ENCODE measurements at regions not wholly inside any gene's neighbourhood (a gene's known extent, or its start where the extent isn't known, plus 50 kb on each side); places are given as distances from the start of the nearest gene placed in this dataset.

DNA sequence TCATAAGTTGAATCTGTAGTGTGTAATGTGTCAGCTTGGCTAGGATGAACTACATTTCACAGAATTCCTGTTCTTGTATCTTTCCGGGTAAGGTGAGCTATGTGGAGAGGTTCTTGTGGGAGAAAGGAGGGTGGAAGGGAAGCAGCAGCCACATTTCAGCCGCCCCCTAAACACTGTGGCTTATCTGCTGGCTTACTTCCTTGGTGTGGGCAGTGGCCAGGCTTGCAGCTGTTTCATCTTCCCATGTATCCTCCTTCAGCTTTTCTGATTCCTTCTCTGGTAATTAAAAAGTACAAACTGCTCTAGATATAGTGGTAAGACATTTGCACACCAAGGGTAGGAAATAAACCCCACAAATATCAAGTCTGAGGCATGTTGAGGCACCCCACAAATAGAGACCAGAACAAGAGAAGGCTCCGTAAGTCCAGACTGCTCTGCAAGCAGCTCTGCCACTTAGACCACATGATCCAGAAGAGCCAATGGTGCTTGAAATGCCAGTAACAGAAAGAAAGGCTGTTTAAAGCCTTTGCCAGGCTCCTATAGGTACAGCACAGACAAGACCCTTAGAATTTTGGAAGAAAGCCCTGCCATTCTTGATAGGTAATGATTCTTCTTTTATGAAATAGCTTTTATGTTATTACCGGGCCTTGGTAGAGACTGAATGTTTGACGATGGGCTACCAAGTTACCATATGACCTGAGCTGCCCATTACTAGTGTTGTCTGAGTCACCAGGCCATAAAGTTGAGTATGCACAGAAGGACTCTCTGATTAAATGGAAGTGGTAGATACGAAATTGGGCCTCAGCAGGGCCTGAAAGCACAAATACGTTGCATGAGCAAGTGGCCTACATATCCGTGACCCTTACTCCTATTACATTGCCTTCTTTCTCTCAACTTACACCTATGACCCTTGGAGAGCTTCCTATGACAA, 215.0 kb upstream of the SGK1 start:
- DNase-seq (ENCODE audit: low read depth, low spot score): no peak

DNA sequence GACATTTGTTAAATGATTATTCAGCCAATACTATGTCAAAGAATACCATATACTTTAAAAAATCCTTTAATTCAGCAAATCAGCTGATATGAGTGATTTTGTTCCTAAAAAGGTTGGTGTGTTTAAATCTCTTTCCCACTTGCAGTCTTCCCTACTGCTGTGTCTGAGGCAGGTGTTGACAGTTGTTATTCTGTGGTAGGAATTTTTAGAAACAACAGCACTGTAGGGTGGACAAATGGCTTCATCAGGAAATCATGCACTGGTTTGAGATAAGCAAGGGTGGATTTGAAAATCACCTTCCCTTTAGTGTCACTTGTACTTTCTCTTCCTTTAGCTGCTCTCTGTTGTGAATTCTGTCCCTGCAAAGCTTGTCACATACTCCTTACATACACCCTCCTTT, 213.7 kb upstream of the SGK1 start:
- DNase-seq (ENCODE audit: low read depth, low spot score): no peak

DNA sequence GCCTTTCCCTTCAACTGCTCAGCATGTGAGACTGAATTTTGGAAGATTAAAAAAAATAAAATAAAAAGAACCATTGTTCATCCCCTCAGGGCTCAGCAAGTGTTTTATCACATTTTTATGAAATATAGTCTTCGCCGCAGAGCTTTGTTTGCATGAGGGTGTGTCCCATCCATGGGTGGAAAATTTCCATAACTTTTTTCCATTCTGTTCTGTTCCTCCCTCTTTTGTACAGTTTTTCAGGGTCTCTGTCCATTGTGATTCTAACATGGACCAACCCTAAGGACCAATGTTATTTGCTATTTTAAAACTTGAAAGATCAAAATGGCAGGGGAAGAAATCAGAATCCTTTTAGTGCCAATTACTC, 213.3 kb upstream of the SGK1 start:
- DNase-seq (ENCODE audit: low read depth, low spot score): no peak

DNA sequence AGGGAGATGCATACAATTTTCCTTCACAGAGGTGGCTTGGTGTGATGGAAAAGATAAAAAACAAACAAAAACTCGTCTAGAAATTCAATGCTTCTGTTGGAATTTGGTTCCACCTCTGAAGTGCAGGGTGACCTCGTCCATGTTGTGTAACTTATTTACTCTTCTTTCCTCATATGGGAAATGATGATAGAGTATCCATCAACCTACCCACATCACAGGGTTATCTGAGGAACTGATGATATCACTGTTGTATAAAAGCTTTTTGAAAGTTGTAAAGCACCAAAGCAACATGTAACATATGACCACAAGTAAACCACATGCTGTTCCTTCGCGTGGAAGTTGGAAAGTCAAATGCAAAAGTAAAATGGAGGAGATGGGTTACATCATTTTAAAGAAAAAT, 212.0 kb upstream of the SGK1 start:
- DNase-seq (ENCODE audit: low read depth, low spot score): no peak

DNA sequence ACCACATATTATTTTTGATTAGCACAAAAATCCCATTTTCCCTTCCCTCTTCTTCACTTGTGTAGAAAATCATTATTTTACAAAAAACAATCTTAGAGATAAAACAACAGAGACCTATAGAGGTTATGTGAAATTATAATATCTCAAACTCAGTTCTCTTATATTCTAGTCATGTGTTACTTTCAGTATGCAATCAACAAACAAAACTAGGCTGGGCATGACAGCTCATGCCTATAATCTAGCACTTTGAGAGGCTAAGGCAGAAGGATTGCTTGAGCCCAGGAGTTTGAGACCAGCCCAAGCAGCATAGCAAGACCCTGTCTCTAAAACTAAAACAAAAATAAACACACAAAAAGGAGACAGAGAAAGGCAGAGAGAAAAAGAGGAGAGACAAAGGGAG, 211.4 kb upstream of the SGK1 start:
- no peak for DNase-seq (ENCODE audit: low read depth, low spot score)

DNA sequence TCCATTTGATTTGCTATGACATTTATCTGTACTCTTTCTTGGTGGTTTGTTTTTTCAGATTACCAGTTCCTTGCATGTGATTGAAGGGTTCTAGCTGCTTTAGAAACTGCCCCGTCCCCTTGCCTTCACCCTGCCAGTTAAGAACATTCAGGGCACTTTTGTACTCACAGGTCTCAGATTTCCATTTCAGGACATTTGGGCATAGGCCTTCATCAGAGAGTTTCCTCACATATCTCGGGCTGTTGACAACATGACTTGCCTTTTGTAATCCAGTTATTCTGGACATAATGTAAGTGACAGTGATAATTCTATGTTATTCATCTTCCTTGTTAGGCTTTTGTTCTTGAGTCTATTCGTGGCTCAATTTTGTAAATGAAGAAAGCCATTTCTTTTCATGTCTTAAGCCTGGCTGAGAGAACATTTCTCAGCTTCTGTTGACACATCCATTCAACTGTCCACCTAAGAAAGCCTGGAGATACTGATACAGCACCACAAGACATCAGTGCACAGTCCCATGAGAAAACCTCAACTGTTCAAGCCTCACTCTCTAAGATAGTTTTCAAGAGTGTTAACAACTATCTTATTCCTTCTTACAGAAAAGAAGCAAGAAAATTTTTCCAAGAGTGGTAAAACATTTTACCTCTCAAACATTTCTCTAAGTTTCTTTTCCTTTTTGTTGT, 209.3 kb upstream of the SGK1 start:
- DNase-seq (ENCODE audit: low read depth, low spot score): no peak

DNA sequence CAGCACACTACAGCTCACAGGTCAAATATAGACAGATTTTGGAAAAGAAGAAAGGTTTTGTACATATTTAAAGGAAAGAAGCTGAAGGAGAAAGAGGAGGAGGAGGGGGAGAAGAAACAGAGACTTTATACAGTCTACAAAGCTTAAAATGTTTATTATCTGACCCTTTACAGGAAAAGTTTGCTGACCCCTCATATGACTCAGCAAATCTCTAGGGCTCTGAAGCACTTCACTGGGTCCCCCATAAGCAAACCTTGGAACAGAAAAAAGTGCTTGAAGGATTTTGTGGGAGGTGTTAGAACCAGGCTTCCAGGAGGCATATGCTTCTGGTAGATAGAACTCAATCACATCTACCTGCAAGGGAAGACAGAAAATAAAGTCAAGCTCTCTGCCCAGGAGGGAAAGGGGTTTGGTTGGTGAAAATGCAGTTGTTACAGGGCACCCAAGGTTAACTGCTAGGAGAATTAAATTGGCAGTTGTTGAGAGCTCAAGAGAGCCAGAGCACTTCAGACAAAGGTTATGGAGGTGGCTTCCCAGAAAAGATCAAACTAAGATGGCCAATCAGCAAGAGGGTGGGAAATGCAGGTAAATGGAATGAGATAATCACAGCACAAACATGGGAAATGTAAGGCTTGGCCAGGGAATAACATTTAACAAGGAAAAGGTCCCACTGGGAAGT, 207.4 kb upstream of the SGK1 start:
- no peak for DNase-seq (ENCODE audit: low read depth, low spot score)

GRCh38 chr6:134523903-134524650, 206.2 kb upstream of the SGK1 start:
- no peak for DNase-seq (ENCODE audit: low read depth, low spot score)

DNA sequence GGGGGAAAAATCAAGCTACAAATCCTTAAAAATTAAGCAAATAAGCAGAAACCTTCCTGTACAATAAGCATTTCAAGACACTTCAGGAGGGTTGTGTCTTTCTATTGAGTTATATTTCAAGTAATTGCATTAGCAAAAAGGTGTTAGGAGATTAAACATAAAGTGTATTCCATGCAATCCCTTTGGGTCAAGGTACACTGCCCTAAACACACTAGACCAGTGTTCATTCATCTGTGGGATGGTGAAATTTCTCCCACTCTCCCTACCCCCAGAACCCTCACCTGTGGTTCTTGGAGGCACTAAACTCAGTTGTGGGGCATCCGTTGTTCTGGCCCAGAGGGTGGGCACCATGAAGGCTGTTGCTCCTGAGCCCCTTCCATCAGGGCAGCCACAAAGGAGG, 205.1 kb upstream of the SGK1 start:
- DNase-seq (ENCODE audit: low read depth, low spot score): no peak

DNA sequence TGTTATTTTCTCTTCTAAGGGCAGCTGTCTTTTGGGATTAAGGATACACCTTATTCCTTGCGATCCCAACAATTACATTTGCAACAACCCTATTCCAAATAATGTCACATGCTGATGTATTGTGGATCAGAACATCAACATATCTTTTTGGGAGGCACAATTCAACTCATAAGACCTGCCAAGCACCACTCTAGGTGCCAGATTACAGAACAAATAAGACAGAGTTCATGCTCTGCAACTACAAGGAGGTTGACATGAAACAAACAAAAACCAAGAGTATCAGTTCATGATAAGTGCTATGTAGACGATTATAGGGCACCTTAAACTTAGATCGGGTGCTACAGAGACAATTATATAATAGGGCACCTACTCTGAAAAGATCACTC, 203.2 kb upstream of the SGK1 start:
- no peak for DNase-seq (ENCODE audit: low read depth, low spot score)

GRCh38 chr6:134520181-134521115, 202.5 kb upstream of the SGK1 start:
- no peak for DNase-seq (ENCODE audit: low read depth, low spot score)

GRCh38 chr6:134519465-134519864, 201.6 kb upstream of the SGK1 start:
- DNase-seq (ENCODE audit: low read depth, low spot score): no peak

GRCh38 chr6:134517868-134518267, 200.0 kb upstream of the SGK1 start:
- DNase-seq (ENCODE audit: low read depth, low spot score): no peak

GRCh38 chr6:134517145-134517658, 199.3 kb upstream of the SGK1 start:
- DNase-seq (ENCODE audit: low read depth, low spot score): peak; percentile 47

DNA sequence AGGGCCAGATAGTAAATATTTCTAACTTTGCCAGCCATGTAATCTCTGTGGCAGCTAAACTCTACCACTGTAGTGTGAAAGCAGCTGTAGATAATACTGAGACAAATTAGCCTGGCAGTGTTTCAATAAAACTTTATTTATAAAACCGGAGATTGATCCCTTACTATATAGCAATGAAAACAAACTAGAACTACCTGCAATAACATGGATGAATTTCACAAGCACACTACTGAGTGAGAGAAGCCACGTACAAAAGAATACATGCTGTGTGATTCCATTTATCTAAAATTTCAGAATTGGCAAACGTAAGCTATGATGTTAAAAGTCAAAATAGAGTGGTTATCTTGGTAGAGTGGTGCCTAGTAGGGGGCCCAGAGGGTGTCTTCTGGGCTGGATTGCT, 198.7 kb upstream of the SGK1 start:
- no peak for DNase-seq (ENCODE audit: low read depth, low spot score)

DNA sequence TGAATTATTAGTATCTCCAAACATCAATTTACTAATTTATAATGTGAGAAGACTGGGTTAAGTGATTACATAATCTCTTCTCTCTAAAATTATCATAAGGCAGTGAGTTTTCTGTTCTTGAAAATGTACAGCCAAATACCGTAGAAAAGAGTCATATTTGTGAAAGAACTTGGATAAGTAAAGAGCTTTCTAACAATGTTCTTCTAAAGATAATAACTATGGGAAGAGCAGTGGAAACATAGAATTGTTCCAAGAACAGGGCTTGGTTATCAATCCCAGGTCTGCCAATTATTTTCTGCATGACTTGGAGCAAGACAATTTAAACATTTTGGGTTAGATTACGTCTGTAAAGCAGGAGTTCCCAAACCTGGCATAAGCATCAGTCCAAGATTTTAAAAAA, 198.1 kb upstream of the SGK1 start:
- no peak for DNase-seq (ENCODE audit: low read depth, low spot score)

DNA sequence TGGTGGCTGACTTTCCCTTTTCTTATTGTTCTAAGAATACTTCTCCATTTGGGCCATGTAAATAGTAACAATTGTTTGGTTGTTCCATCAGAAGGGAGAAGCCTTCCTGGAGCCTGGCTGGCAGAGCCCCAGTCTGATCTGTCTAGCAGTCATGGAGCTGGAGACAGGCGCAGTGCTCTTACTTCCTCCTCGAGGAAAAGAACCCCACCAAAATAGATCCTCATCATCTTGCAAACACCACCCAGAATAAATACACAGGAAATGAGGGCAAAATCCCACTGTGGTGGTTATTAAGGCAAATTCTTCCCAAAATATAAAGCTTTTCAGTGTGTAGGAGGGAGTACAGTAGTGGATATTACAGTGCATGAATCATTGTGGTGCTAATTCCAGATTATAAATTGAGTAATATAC, 195.1 kb upstream of the SGK1 start:
- DNase-seq (ENCODE audit: low read depth, low spot score): no peak

GRCh38 chr6:134511984-134512683, 194.2 kb upstream of the SGK1 start:
- DNase-seq (ENCODE audit: low read depth, low spot score): no peak

DNA sequence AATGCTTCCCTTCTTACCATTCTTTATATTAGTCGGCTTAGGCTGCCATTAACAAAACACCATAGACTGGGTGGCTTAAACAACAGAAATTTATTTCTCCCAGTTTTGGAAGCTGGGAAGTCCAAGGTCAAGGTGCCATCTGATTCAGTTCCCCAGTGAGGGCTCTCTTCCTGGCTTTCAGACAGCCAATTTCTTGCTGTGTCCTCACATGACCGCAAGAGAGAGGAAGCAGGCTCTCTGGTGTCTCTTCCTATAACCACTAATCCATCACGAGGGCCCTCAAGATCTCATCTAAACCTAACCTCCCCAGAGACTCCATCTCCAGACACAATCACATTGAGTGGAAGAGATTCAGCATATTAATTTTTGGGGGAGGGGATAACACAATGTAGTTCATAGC, 193.0 kb upstream of the SGK1 start:
- no peak for DNase-seq (ENCODE audit: low read depth, low spot score)

DNA sequence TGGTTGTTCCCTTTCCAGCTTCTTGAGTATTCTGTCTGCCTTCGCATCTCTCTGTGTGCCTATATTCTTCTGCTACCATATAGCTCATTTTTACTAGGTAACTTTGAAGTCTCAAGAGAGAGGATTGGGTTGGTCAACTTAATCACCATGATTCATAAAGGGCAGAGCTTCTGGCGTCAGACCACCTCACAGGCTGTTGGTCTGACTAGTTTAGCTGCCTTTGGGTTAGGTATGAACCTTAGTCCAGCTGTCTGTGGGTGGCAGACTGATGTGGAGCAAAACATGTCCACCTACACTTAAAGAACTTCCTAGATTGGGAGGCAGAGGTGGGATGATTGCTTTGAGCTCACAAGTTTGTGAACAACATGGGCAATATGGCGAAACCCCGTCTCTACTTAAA, 192.2 kb upstream of the SGK1 start:
- DNase-seq (ENCODE audit: low read depth, low spot score): no peak
